IPS-NIHi7 (cell line): ENCODE measurements at regions not wholly inside any gene's neighbourhood (a gene's known extent, or its start where the extent isn't known, plus 50 kb on each side); places are given as distances from the start of the nearest gene placed in this dataset.
"Not testable (repeated sequence)": the region's sequence is repeated elsewhere in the genome, so short reads cannot be mapped to it uniquely, and the experiment has no call there.

ENCODE experiments used
- DNase-seq: peaks from one replicate; pipeline ENCODE4 v3.0.0; 2012; ENCODE audit warnings: mixed read lengths; ENCODE audit errors: extremely low spot score

DNA sequence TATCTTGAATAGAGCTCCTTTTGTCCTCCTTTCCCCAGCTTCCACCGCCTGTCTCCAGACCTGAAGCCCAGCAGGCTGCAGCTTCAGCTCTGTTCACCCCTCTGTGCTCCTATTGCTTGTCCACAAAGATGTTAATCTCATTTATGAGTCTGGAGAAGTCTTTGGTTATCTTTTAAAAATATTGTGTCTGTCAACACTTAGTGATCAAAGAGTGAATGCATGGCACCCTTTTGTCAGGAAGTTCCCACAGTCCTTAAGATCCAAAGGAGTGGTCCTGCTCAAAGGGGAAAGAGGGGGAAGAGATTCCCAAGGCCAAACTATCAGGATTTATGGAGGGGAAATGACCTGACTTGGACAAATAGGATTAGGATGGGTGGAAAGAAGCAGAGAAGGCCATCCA is 118.9 kb downstream of the ACAA2 start:
- DNase-seq, result no peak

DNA sequence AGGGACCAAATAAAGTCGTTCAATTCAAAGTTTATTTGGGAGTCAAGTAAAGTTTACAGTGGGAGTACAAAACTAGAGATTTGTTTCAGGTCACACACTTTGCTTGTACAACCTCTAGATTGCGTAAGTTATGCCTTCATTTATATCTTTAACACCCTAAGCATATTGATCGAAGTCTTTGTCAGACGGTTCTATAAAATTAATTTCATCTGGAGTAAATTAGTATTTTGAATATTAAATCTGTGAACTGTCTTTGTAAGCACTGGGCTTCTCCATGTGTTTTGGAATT is 119.7 kb downstream of the ACAA2 start:
- no peak for DNase-seq

DNA sequence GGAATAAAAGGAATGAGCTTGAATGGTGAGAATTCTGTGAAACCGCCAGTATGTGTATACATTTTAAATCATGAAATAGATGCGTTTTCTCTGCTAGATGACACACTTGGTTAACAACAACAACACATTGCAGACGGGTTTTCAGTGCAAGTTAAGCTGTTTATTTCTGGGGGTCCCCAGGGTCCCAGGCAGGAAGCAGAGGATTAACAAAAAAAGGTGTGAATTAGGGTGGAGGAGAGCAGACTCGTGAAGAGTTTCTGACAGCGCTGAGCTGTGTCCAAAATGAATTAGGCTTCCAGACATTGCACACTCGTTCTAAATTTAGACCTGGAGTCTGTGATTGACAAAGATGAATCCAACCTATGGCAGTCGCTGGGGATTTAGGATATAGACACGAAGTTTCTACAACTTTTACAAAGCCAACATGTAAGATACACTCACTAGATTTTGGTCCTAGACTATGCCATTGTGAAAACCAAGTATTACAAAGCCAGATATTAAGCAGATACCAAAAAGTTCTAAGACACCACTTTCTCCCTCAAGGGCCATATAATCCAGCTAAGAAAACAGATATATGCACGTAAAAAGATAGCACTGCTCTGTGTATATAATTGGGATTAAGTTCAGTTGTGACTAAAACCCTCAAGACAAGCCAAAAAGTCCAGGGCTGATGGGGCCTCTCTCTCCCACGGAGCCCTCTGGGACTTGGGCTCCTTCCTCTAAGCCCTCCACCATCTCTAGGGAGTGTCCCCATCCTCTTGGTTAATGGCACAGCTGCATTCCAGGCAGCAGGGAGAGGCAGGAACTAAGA is 120.2 kb downstream of the ACAA2 start:
- no peak for DNase-seq

DNA sequence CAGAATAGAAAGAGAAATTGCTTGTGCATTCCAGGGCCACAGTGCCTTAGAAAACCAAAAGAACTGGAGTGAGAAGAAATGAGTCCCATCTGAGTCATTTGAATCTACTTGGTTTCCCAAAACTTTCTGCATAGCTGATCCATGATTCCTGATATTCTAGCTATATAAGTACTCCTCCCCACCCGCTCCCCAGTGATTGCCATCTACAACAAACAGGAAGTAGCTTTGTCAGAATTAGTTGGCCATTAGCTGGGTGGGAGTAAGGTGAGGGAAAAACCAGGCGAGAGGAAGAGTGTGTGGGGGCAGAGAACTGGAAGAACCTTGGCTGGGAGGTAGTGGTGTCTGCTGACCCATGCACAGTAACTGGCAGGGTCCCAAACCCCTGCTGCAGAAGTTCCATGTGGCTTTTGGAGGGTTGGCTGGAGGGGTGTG is 122.1 kb downstream of the ACAA2 start:
- DNase-seq, result no peak

DNA sequence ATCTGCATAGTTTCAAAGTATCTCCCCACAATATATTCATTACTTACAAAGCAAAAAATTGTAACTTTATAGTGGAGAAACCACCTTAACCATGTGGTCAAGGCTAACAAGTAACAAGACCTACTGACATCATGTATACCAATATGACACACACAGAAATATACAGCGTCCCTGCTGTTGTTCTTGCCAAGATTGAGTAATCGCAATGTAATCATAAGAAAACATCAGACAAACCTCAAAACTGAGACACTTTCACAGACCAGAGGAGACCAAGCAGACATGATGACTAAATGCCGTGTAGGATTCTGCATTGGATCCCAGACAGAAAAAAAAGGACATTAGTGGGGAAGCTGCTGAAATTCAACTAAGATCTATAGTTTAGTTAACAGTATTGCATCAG is 123.0 kb downstream of the ACAA2 start:
- no peak for DNase-seq

DNA sequence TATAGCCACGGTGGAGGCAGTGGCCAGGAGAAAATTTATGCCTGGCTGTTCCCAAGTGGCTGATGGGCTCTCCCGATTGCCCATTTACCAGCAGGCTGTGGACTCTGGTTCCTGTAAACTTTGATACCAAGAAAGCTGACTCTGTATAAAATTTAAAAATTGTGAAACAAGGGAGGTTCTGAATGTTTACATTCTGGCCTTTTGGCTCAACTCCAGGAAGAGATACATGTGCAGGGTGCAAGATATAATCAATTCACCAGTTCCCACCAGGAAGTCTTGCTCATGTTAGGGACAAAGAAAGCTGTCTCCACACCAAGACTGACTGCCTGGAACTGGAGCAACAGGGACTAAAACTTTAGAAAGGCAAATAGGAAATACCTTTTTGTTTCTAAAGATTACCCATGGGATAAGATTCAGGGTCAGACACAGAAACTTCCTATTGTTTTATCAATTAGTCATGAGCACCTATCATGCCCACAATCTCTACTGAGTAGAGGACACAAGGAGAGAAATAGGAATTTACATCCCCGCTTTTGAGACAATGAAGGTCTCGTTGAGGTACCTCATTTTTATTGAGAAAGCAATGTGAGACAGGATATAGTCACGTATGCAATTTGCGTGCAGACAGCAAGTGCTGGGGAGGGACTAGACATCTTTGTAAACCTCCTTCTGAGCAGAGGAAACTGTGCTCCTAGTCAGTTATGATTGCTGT is 123.5 kb downstream of the LIPG start:
- no peak for DNase-seq

DNA sequence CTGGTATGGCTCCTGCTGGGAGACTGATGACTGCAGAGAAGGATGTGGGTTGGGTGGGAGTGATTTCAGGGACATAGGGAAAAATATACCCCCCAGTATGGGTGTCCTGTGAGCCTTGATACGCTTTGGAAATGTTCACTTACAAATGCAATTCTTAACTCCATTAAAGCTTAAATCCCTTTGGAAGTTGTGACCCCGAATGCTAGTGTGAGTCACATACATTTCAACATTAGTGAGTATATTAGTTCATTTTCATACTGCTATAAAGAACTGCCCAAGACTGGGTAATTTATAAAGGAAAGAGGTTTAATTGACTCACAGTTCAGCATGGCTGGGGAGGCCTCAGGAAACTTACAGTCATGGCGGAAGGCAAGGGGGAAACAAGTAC is 120.9 kb downstream of the LIPG start:
- DNase-seq, result not testable (repeated sequence)

DNA sequence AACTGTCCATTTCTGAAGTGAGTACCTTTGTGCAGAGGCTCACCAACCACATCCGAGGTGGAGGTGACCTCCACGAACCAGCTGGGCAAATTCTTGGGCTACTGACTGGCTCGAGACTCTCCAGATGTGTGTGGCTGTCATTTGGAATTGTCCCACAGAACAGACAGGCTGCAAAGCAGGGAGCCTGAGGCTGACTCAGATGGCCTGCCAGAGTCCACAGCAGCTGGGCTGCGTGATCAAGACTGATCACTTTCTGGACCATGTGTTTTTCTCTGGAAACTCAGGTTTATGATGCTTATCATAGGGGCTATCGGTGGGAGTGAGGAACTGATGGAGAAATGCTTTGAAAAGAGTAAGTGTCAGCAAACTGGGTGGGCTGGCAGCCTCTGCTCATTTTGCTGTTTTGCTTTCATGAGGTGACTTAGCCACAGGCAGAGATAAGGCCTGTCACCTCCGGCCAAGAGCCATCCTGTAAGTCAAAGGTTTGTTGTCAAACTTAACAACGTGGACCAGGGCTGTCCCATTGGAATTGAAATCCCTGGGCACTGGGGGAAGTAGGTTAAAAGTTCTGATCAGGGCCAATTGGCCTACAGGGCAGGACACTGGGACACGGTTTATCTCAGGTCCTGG is 120.4 kb downstream of the LIPG start:
- no peak for DNase-seq

DNA sequence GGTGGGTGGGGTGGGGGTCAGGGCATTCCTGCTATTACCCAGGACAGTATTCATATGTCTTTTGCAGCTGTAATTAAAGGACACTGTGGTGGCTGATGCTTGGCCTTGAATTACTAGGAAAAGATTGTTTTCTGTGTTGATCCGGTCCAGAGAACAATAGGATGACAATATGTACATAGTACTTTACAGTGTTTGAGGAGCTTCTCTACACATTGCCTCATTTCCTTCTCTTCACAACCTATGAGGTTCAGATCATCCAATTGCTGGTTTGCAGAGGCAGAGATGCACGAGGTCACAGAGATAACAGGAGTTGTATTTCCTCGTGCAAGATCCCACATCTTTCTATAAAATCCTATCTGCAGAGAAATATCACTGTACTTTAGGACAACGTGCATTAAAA is 119.5 kb downstream of the LIPG start:
- no peak for DNase-seq

DNA sequence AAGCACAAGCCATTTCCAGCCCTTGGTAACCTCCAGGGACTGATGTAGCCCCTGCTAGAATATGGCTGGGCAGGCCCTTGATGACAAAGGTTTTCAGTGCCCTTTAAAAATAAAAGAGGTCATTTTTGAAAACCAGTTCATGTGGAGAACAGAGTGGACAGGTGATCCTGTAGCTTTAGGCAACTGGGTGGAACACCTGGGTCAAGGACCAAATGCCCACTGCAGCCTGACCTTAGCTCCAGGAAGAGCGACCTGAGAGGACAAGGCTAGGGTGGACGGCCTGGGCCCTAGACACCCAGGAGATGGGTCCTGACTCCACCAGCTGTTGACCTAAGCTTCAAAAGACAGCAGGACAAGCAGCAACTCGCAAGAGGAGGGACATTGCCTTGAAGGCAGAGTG is 116.6 kb downstream of the LIPG start:
- no peak for DNase-seq

DNA sequence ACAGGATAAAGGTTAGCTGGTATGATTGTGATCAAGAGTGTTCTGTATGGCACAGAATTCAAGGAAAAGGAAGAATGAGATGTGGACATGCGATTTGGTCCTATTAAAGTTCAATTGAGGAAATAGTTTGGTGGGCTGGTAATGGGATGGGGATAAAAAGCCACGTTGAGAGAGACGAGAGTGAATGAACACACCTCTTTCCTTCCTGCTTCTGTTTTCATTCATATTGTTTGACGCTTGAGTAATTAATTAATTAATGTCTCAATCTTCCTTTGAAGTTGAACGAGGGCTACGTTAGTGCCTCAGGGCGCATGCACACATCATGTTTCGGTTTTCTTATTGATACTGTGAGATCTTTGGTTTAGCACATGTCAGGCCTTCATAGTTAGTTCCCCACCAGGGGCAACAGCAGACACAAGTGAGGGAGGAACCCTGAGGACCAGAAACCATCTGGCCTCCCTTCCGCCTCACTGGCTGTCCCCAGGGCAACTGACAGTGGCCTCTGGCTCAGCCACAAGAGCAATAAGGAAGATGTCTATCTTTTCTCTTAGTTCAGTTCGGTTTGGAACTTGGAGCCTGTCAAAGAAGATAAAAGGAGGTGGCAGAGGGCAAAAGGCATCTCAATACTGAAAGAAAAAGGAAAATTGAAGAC is 116.0 kb downstream of the LIPG start:
- DNase-seq, result no peak

DNA sequence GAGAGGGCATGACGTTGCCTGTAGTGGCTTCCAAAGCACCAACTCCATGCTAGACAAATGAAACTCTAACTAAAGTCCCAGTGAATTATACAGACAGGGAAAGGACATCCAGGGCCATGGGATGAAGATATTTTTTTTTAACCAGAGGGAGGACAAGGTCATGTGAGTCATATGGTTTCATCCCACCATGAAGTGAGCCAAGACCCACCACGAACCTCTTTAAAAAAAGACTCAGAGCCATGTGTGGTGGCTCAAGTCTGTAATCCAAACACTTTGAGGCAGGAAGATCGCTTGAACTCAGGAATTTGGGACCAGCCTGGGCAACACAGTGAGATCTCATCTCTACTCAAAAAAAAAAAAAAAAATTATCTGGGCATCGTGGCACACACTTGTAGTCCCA is 115.2 kb downstream of the LIPG start:
- DNase-seq, result no peak

DNA sequence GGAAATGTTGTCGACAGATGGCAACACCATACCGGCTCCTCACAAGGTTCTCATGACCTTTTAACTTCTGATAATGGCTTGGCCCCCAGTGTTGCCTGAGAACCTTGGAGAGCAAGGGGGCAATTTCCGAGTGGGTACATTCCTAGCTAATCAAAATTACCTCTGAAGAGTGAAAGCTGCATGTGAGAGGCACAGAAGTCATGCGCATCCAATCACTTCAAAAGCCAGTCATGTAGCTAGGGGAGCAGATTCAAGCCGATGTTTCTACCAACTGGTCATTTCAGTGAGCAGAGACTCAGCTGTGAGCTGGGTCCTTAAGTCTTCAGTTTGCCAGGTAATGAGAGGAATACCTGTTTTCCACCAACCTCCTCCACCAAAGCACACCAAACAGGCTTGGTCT is 111.4 kb downstream of the LIPG start:
- DNase-seq, result no peak

DNA sequence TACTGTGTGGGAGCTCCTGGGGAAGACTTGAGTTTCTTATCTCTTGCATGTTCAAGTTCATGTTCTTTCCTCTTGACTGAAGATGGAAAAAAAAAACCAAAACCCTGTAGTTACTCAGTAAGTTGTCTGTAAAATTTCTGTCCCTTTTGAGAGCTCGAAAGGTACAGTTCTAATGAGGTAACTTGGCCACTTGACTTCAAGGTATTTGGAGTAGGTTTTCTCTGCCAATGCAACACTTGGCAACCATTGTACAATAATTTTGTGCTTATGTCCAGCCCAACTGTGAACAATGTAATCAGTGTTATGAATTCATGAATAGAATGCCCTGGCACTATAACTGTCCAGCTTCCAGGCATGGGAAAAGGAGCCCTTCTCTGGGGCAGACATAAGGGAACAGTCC is 111.0 kb downstream of the LIPG start:
- DNase-seq, result no peak

DNA sequence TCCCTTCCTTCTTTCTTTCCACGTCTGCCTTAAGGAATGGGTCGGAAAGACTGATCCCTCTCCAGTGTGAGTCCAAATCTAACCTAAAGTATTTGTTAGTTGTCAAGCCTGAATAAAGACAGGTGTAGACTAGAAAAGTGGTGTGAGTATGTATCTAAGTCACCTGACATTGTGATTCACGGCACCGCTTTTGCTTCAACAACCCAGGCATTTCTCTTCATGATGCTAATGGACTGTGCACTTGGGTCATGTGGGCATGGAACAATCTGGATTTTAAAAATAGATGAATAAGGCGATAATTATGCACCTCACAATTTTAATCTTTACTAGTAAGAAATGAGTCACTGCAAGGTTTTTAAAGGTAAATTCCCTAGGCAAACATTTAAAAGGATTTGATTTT is 107.5 kb downstream of the LIPG start:
- DNase-seq, result no peak

DNA sequence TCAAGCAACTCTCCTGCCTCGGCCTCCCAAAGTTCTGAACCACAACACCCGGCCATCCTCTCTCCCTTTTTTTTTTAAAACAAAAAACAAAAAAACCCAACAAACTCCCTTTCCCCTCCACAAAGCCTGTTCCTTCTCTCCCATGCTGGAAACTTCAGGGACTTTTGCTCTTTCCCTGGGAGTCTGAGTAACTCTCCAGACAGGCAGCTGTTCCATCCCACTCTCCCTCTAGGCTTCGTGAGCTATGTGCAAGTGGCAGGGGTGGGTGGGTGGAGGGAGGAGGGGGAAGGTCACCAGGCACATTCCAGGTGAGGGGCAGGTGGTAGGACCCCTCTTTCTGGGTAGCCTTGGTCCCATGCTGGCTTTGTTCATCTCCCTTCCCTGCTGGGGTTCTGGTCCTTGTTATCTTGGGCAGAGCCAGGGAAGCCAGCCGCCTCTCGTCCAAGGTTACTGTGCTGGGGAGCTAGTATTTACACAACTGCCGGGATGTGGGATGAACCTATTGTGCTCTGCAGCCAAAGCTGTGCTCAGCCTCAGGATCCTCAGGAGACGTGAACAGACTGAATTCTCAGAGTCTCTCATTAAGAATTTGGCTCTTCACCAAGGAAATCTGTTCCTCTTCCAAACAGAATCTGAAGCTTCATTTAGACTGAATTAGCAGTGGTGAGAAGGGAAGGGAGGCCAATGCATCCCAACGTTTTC is 106.9 kb downstream of the LIPG start:
- peak; percentile 57 for DNase-seq

DNA sequence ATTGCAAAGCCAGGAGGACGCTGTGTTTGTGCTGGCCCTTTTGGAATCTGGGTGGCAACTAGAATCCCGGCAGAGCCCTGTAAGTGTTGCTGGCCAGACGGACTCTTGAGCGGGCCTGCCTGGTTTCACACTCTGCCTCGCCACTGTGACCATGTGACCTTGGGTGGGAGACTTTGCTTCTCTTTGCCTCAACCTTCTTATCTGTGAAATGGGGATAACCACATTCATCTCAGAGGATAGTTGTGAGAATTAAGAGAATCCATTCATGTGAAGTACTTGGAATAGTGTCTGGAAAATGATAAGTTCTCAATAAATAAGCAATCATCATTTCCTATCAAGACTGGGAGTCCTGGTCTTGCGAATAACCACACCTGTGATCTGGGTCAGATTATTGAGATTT is 105.6 kb downstream of the LIPG start:
- no peak for DNase-seq

DNA sequence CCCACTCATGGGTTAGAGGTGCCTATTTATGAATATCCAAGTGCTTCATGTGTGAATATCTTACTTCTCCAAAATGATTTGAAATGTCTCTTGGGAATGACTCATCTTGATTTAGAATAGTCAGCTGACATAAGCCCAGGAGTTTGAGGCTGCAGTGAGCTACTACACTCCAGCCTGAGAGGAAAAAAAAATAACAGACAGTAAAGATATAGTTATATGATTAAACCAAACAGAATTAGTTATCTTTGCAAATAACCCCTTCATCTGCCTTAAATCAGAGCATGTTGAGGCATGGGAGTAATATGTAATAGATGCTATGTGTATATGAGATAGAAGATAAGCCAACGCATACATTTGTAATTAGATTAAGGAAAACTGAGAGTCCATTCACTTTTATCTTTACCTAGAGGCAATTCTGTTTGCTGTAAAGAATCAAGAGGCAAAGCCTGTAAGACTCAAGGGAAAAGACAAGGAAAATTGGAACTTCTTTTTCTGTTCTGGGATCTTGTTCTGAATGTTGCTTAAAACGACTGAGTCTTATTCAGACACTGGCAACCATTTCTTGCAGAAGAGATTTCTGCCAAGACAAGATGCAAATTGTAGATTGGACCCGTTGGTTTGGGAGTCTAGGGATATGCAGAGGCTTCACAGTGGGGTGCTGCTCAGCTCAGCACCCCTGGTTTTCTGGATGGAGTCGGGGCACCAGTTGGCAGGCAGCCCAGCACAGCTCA is 104.4 kb downstream of the LIPG start:
- DNase-seq, result no peak

DNA sequence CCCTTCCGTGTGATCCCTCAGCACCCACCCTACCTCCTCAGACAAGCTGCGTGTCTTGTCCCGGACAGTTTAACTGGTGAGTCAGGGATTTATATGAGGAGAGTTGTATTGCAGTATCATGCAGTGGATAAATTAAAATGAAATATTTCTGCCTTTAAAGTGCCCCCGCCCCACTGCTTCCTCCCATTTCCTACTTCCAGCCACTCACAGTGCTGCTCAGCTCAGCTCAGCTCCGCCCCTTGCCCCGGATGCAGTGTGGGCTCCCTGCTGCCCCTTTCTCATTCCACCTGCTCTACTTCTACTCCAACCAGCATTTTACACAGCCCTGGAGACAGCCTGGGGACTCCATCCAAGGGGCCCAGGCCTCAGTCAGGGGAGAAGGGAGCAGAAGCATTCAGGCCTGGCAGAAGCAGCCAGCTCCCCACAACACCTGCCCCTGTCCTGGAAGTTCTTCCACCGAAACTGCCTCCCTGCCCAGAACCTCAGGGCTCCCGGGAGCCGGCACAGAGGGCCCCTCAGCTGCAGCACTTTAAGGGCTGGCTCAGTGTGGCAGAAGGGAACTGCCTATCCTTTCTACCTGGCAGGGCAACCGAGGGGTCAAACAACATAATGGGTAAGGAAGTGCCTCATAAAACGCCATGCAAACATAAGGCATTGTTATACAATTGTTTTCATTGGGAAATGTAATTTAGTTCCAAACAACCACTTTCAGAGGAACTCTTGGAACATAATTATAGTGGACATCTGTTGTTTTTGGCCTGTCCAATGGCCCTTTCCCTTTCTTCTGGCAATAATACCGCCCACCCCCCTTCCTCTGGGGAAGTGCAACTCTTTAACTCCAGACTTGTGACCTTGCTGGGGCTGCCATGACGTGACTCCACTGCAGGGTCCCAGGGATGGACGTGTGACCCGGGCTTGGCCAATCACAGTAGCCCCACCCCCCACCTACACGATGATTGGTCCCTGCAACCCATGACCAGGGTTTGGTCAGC is 102.3 kb downstream of the LIPG start:
- peak; percentile 70 for DNase-seq

DNA sequence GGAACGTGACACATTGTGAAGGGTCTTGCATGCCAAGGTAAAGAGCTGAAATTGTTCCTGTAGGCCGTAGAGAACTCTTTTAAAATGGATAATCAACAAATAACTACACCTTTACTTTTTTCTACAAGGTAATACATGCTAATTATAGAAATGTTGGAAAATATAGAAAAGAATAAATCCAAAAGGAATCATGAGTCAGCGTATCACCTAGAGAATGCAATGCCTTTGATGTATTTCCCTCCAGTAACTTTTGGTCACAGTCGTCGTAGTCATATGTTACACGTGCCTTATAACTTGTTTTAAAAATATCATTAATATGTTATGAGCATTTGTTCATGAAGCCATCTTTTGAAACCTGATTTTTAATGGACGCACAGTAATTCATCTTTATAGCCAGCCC is 100.6 kb downstream of the LIPG start:
- DNase-seq, result no peak
